Tibial artery (tissue), 4 donors: ENCODE measurements at regions not wholly inside any gene's neighbourhood (a gene's known extent, or its start where the extent isn't known, plus 50 kb on each side); places are given as distances from the start of the nearest gene placed in this dataset.

Experiments used
- DNase-seq, 2 donors: peaks; one replicate each; pipeline ENCODE4 v3.0.0-alpha.2; 2019
- H3K27ac ChIP-seq, 2 donors: fragments of 200-600 bp; sonication (generic) in 1 of 2; 1 replicate in 1 of 2; 2 replicates in 1 of 2; pipeline ENCODE4 v1.5.1; 2018 to 2019; ENCODE audit warnings: mild to moderate bottlenecking in 1 of 2
- H3K27me3 ChIP-seq, 2 donors: fragments of 200-600 bp; sonication (generic) in 1 of 2; one replicate each; pipeline versions ENCODE4 v1.5.1 to v1.6.0; 2016 to 2019
- H3K36me3 ChIP-seq, 3 donors: fragments of 200-600 bp; sonication (generic) in 2 of 3; one replicate each; pipeline ENCODE4 v1.5.1; 2016 to 2019; ENCODE audit warnings: mild to moderate bottlenecking in 2 of 3
- H3K4me1 ChIP-seq, 4 donors: fragments of 200-600 bp; sonication (generic) in 2 of 4; 1 replicate in 3 of 4; 2 replicates in 1 of 4; pipeline ENCODE4 v1.5.1; 2016 to 2019
- H3K4me3 ChIP-seq, 2 donors: fragments of 200-600 bp; sonication (generic) in 1 of 2; 1 replicate in 1 of 2; 2 replicates in 1 of 2; pipeline ENCODE4 v1.5.1; 2018 to 2019; ENCODE audit warnings: mild to moderate bottlenecking in 2 of 2
- H3K9me3 ChIP-seq, 3 donors: fragments of 200-600 bp; sonication (generic) in 1 of 3; one replicate each; pipeline ENCODE4 v1.5.1; 2016 to 2019
- intact Hi-C: fragments of 100-400 bp; cut with DNase I; formaldehyde crosslinking; loops from one replicate; pipeline ENCODE4 v1.15.0; 2023; ENCODE audit warnings: low total_unique reads
- TF ChIP-seq, protein P1 (sequence below), 2 experiments: fragments of 200-600 bp in 1 of 2; fragments of 450-650 bp in 1 of 2; IDR thresholded peaks; one replicate each; pipeline ENCODE4 v1.5.1; 2017 to 2019; ENCODE audit warnings: antibody characterized with exemption in 2 of 2, mild to moderate bottlenecking in 1 of 2, moderate library complexity in 1 of 2

GRCh38 chr4:110275871-110276270, 77.5 kb upstream of the ELOVL6 start:
- intact Hi-C loops = no loop called here
- Histone ChIP-seq H3K4me1 (no peaks in the 10 kb centered on the region), H3K9me3 (no peaks in the 10 kb centered on the region), H3K27me3 (no peaks in the 10 kb centered on the region), H3K36me3 (no peaks in the 10 kb centered on the region), H3K27ac (no peak overlapping the region), H3K4me3 (no peak overlapping the region)
- TF ChIP-seq, protein P1, sequence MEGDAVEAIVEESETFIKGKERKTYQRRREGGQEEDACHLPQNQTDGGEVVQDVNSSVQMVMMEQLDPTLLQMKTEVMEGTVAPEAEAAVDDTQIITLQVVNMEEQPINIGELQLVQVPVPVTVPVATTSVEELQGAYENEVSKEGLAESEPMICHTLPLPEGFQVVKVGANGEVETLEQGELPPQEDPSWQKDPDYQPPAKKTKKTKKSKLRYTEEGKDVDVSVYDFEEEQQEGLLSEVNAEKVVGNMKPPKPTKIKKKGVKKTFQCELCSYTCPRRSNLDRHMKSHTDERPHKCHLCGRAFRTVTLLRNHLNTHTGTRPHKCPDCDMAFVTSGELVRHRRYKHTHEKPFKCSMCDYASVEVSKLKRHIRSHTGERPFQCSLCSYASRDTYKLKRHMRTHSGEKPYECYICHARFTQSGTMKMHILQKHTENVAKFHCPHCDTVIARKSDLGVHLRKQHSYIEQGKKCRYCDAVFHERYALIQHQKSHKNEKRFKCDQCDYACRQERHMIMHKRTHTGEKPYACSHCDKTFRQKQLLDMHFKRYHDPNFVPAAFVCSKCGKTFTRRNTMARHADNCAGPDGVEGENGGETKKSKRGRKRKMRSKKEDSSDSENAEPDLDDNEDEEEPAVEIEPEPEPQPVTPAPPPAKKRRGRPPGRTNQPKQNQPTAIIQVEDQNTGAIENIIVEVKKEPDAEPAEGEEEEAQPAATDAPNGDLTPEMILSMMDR (IDR thresholded peaks at IDR 0.05) = no peak
- no peak for DNase-seq

GRCh38 chr4:110271986-110272385, 73.6 kb upstream of the ELOVL6 start:
- no peak overlapping the region for H3K4me3 ChIP-seq
- intact Hi-C loops = no loop called here
- no peaks in the 10 kb centered on the region for H3K36me3 ChIP-seq
- H3K27me3 ChIP-seq = no peaks in the 10 kb centered on the region
- no peak for DNase-seq
- H3K9me3 ChIP-seq = peaks cover 0 to 3% (median 0%) of the 10 kb centered on the region in 3 donors
- H3K4me1 ChIP-seq = no peaks in the 10 kb centered on the region
- H3K27ac ChIP-seq = no peak overlapping the region
- TF ChIP-seq, protein P1 (IDR thresholded peaks at IDR 0.05) = no peak

DNA sequence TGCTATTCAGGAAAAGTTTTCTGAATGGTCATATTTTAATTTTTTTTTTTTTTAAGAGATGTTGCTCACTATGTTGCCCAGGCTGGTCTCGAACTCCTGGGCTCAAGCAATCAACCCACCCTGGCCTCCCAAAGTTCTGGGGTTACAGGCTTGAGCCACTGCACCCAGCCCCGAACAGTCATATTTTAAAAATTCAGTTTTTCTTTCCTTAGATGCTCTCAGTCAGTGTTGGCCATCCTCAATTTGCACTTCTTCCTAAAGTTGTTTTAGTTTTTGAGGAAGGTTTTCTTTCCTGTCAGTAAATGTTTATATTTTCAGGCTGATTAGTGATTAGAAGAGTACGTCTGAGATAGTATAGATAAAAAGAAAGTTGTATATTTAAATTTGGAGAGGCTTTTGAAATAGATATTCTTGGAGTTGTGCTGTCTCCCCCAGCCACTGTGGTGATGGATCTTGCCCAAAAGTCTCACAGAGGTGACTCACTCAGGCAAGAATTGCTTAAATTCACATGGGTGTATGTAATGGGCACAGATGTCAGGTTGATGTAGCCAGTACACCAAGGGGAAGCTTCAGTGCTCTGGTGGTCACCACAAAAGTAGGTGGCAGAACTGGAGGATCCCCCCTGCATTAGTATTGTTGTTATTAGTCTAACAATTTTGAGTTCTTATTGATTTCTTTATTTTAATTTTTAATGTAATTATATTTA, 72.2 kb upstream of the ELOVL6 start:
- H3K36me3 ChIP-seq = no peaks in the 10 kb centered on the region
- intact Hi-C loops = no loop called here
- H3K9me3 ChIP-seq = peaks cover 0 to 3% (median 0%) of the 10 kb centered on the region in 3 donors
- H3K4me3 ChIP-seq = no peak overlapping the region
- TF ChIP-seq, protein P1 (IDR thresholded peaks at IDR 0.05) = no peak
- H3K27me3 ChIP-seq = no peaks in the 10 kb centered on the region
- no peaks in the 10 kb centered on the region for H3K4me1 ChIP-seq
- DNase-seq = no peak
- no peak overlapping the region for H3K27ac ChIP-seq

GRCh38 chr4:110268790-110269189, 70.4 kb upstream of the ELOVL6 start:
- Histone ChIP-seq H3K27me3 (no peaks in the 10 kb centered on the region), H3K36me3 (no peaks in the 10 kb centered on the region), H3K27ac (no peak overlapping the region), H3K9me3 (peaks cover 0 to 8% (median 0%) of the 10 kb centered on the region in 3 donors), H3K4me1 (no peaks in the 10 kb centered on the region), H3K4me3 (no peak overlapping the region)
- TF ChIP-seq, protein P1 (IDR thresholded peaks at IDR 0.05) = no peak
- DNase-seq = no peak
- intact Hi-C loops = no loop called here

GRCh38 chr4:110268352-110268751, 69.9 kb upstream of the ELOVL6 start:
- H3K27me3 ChIP-seq = no peaks in the 10 kb centered on the region
- no peaks in the 10 kb centered on the region for H3K4me1 ChIP-seq
- no peak overlapping the region for H3K4me3 ChIP-seq

More at GRCh38 chr4:110268352-110268751, 69.9 kb upstream of the ELOVL6 start:
- intact Hi-C loops = no loop called here
- TF ChIP-seq, protein P1 (IDR thresholded peaks at IDR 0.05) = no peak
- DNase-seq = no peak
- no peak overlapping the region for H3K27ac ChIP-seq
- peaks cover 0 to 8% (median 0%) of the 10 kb centered on the region in 3 donors for H3K9me3 ChIP-seq
- H3K36me3 ChIP-seq = no peaks in the 10 kb centered on the region
